ENCODE measurements at regions not wholly inside any gene's neighbourhood (a gene's known extent, or its start where the extent isn't known, plus 50 kb on each side); places are given as distances from the start of the nearest gene placed in this dataset.
A peak's percentile ranks its signal among the peaks of the same experiment; 100 is the strongest.

- no peak for DNase-seq
Observed at GRCh38 chr5:145708169-145708568, 127.0 kb downstream of the PRELID2 start.

- no peak for DNase-seq
Observed at GRCh38 chr5:145704724-145705123, 130.4 kb downstream of the PRELID2 start.

- no peak for DNase-seq
Observed at GRCh38 chr5:145703856-145704255, 131.3 kb downstream of the PRELID2 start.

- DNase-seq: no peak
Observed at GRCh38 chr5:145701404-145701803, 133.7 kb downstream of the PRELID2 start.

- no peak for DNase-seq
Observed at GRCh38 chr5:145699846-145700245, 135.3 kb downstream of the PRELID2 start.

GRCh38 chr5:145697251-145697990, 137.7 kb downstream of the PRELID2 start:
- peak; percentile 30 for DNase-seq

- DNase-seq: no peak
Observed at GRCh38 chr5:145689235-145689634, 145.9 kb downstream of the PRELID2 start.

GRCh38 chr5:145687943-145688342, 147.2 kb downstream of the PRELID2 start:
- no peak for DNase-seq

GRCh38 chr5:145685417-145685816, 149.7 kb downstream of the PRELID2 start:
- no peak for DNase-seq

GRCh38 chr5:145683431-145683830, 151.7 kb downstream of the PRELID2 start:
- DNase-seq: no peak

GRCh38 chr5:145682197-145682899, 152.8 kb downstream of the PRELID2 start:
- DNase-seq: no peak

GRCh38 chr5:145681686-145682085, 153.5 kb downstream of the PRELID2 start:
- DNase-seq: peak; percentile 69

GRCh38 chr5:145681216-145681615, 153.9 kb downstream of the PRELID2 start:
- DNase-seq: no peak

GRCh38 chr5:145680767-145681166, 154.4 kb downstream of the PRELID2 start:
- no peak for DNase-seq

GRCh38 chr5:145680169-145680568, 155.0 kb downstream of the PRELID2 start:
- no peak for DNase-seq

- no peak for DNase-seq
Observed at GRCh38 chr5:145678255-145678654, 156.9 kb downstream of the PRELID2 start.

GRCh38 chr5:145673786-145674185, 161.4 kb downstream of the PRELID2 start:
- no peak for DNase-seq

GRCh38 chr5:145668714-145669113, 166.4 kb downstream of the PRELID2 start:
- no peak for DNase-seq

- no peak for DNase-seq
Observed at GRCh38 chr5:145667742-145668141, 167.4 kb downstream of the PRELID2 start.

- no peak for DNase-seq
Observed at GRCh38 chr5:145666591-145666990, 168.6 kb downstream of the PRELID2 start.

- peak; percentile 6 for DNase-seq
Observed at GRCh38 chr5:145661737-145662485, 173.2 kb downstream of the PRELID2 start.

GRCh38 chr5:145660897-145661640, 174.1 kb downstream of the PRELID2 start:
- peak; percentile 80 for DNase-seq

- no peak for DNase-seq
Observed at GRCh38 chr5:145658435-145658834, 176.7 kb downstream of the PRELID2 start.

Measured in fibroblast of skin of right quadriceps (primary cell).